Frontal cortex (tissue), 3 donors: ENCODE measurements at regions not wholly inside any gene's neighbourhood (a gene's known extent, or its start where the extent isn't known, plus 50 kb on each side); places are given as distances from the start of the nearest gene placed in this dataset.
A peak's percentile ranks its signal among the peaks of the same experiment; 100 is the strongest.

ENCODE experiments used
- DNase-seq, 2 donors: peaks; one replicate each; pipeline ENCODE4 v3.0.0; 2012; ENCODE audit warnings: low spot score in 2 of 2
- FAIRE-seq: peaks from 2 replicates; lab custom pipeline; 2012; peaks lifted over from hg19 to GRCh38; lab: Jason Lieb, UNC
- donor health status: control.
- donor health status: control.
- donor health status: control.

GRCh38 chr6:74100719-74101287 lies 404.8 kb downstream of the CD109 start:
- FAIRE-seq, result no peak
- DNase-seq, result no peak

GRCh38 chr6:74096329-74096728 lies 400.3 kb downstream of the CD109 start:
- no peak for FAIRE-seq
- no peak for DNase-seq

GRCh38 chr6:74093361-74093760 lies 397.4 kb downstream of the CD109 start:
- FAIRE-seq (no peak), DNase-seq (no peak)

- FAIRE-seq (no peak), DNase-seq (no peak)
Observed at GRCh38 chr6:74091794-74092157, 395.8 kb downstream of the CD109 start.

- no peak for FAIRE-seq
- peak; percentile 2 to 7 for DNase-seq
Observed at GRCh38 chr6:74091136-74091793, 395.3 kb downstream of the CD109 start.

- FAIRE-seq (no peak), DNase-seq (no peak)
Observed at GRCh38 chr6:74087899-74088298, 391.9 kb downstream of the CD109 start.

- DNase-seq, result no peak
Observed at GRCh38 chr6:74075896-74076295, 379.9 kb downstream of the CD109 start.

GRCh38 chr6:74075323-74075722 lies 379.3 kb downstream of the CD109 start:
- DNase-seq (no peak), FAIRE-seq (no peak)

More at GRCh38 chr6:74075896-74076295, 379.9 kb downstream of the CD109 start:
- FAIRE-seq, result no peak

- DNase-seq, result no peak
- FAIRE-seq, result no peak
Observed at GRCh38 chr6:74074645-74075044, 378.6 kb downstream of the CD109 start.

GRCh38 chr6:74073999-74074398 lies 378.0 kb downstream of the CD109 start:
- FAIRE-seq, result no peak

GRCh38 chr6:74073429-74073828 lies 377.4 kb downstream of the CD109 start:
- DNase-seq (no peak), FAIRE-seq (no peak)

More at GRCh38 chr6:74073999-74074398, 378.0 kb downstream of the CD109 start:
- DNase-seq, result no peak

GRCh38 chr6:74071214-74071613 lies 375.2 kb downstream of the CD109 start:
- FAIRE-seq (no peak), DNase-seq (no peak)

- no peak for DNase-seq
- no peak for FAIRE-seq
Observed at GRCh38 chr6:74070711-74071110, 374.7 kb downstream of the CD109 start.

- DNase-seq (no peak), FAIRE-seq (no peak)
Observed at GRCh38 chr6:74070091-74070490, 374.1 kb downstream of the CD109 start.

GRCh38 chr6:74069089-74069581 lies 373.1 kb downstream of the CD109 start:
- DNase-seq (no peak), FAIRE-seq (no peak)

- DNase-seq, result no peak
- no peak for FAIRE-seq
Observed at GRCh38 chr6:74066168-74066871, 370.3 kb downstream of the CD109 start.

GRCh38 chr6:74065705-74066104 lies 369.7 kb downstream of the CD109 start:
- FAIRE-seq (no peak), DNase-seq (no peak)

- no peak for DNase-seq
- no peak for FAIRE-seq
Observed at GRCh38 chr6:74063391-74063790, 367.4 kb downstream of the CD109 start.

- no peak for DNase-seq
Observed at GRCh38 chr6:74061201-74061600, 365.2 kb downstream of the CD109 start.

GRCh38 chr6:74060354-74060753 lies 364.4 kb downstream of the CD109 start:
- FAIRE-seq (no peak), DNase-seq (no peak)

More at GRCh38 chr6:74061201-74061600, 365.2 kb downstream of the CD109 start:
- FAIRE-seq, result peak; percentile 10

GRCh38 chr6:74058606-74059005 lies 362.6 kb downstream of the CD109 start:
- DNase-seq (no peak), FAIRE-seq (no peak)
